PFSK-1 (cell line): ENCODE measurements at regions not wholly inside any gene's neighbourhood (a gene's known extent, or its start where the extent isn't known, plus 50 kb on each side); places are given as distances from the start of the nearest gene placed in this dataset.

Experiments
- FOXP2 ChIP-seq: optimal IDR thresholded peaks from 2 replicates; pipeline ENCODE3; 2011; ENCODE audit warnings: borderline replicate concordance, control low read depth, inconsistent platforms; ENCODE audit not compliant: insufficient read depth; ENCODE audit errors: extremely low read length, extremely low read depth
- POLR2AphosphoS5 ChIP-seq: IDR thresholded peaks from 2 replicates; pipeline ENCODE4 v1.6.1; 2012; ENCODE audit warnings: low read depth, mild to moderate bottlenecking, control low read depth, low read length, moderate library complexity
- REST ChIP-seq, 2 experiments: IDR thresholded peaks; 2 replicates each; pipeline versions ENCODE4 v1.6.1 to v1.8.0; 2011 to 2012; ENCODE audit warnings: low read depth in 2 of 2, low read length in 2 of 2, control low read depth in 1 of 2, inconsistent platforms in 1 of 2, mild to moderate bottlenecking in 1 of 2, moderate library complexity in 1 of 2; ENCODE audit not compliant: insufficient read depth in 1 of 2
- SIN3A ChIP-seq: IDR thresholded peaks from 2 replicates; pipeline ENCODE4 v1.6.1; 2012; ENCODE audit warnings: mild to moderate bottlenecking, low read length, moderate library complexity, borderline replicate concordance; ENCODE audit not compliant: insufficient read depth
- TAF1 ChIP-seq: IDR thresholded peaks from 2 replicates; pipeline ENCODE4 v1.6.1; 2012; ENCODE audit warnings: low read length, control low read depth, borderline replicate concordance; ENCODE audit not compliant: insufficient read depth

DNA sequence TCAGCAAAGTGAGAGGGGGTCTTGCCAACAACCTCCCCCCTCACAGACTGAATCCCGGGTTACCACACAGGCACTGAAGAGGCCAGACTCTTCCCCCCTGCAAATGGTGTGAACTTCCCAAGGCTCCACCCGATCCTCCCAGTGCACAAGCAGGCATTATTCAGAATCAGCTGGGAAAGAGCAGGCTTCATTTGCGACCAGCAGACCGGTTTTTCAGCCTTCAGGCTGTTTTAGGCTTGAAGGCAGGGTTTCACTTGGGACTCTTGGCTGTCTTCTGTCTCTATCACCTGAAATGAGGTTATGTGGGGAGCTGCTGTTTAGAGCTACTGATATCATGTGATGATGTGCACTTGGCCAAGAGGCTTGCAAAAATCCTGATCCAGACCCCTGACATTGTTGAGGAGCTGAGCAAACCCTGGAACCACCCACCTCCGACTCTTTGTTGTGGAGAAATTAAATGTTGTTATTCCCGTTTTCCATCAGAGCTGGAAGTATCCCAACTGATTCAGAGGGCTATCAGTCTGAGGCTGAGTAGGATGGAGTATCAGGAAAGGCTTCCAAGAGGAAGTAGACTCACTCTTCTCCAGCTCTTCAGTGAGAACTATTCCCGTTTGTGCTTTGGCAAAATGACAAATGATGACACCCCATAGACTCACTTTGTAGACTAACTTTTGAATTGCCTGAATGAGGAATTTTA, 63.3 kb upstream of the ZFR start:
- TF ChIP-seq SIN3A: no peak
- no peak for TF ChIP-seq POLR2AphosphoS5
- no peak for TF ChIP-seq REST (IDR thresholded peaks at IDR 0.05; ENCODE audit: insufficient read depth in 1 of 2, low read depth in 2 of 2, low read length in 2 of 2)
- TF ChIP-seq TAF1: no peak
- TF ChIP-seq FOXP2: no peak

DNA sequence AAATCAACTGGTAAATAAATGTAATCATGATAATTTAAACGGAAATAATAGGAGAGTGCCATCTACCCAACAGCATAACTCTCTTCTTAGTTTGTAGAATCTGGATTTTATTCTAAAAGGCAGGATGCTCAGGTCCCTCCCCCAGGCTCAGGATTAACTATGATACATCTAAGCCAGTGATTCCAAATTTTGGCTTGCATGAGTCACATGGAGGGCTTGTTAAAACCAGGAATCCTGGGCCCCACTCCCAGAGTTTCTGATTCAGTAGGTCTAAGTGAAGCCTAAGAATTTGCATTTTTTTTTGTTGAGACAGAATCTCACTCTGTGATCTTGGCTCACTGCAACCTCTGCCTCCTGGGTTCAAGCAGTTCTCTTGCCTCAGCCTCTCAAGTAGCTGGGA, 62.3 kb upstream of the ZFR start:
- TF ChIP-seq REST (IDR thresholded peaks at IDR 0.05; ENCODE audit: insufficient read depth in 1 of 2, low read depth in 2 of 2, low read length in 2 of 2) (no peak), SIN3A (no peak), TAF1 (no peak), FOXP2 (no peak), POLR2AphosphoS5 (no peak)

GRCh38 chr5:32506201-32506661, 61.7 kb upstream of the ZFR start:
- no peak for TF ChIP-seq FOXP2
- TF ChIP-seq TAF1: no peak

- TF ChIP-seq TAF1: no peak
- no peak for TF ChIP-seq SIN3A
- TF ChIP-seq POLR2AphosphoS5: no peak
- no peak for TF ChIP-seq REST (IDR thresholded peaks at IDR 0.05; ENCODE audit: insufficient read depth in 1 of 2, low read depth in 2 of 2, low read length in 2 of 2)
- TF ChIP-seq FOXP2: no peak
Measured at GRCh38 chr5:32505756-32506155, 61.2 kb upstream of the ZFR start.

DNA sequence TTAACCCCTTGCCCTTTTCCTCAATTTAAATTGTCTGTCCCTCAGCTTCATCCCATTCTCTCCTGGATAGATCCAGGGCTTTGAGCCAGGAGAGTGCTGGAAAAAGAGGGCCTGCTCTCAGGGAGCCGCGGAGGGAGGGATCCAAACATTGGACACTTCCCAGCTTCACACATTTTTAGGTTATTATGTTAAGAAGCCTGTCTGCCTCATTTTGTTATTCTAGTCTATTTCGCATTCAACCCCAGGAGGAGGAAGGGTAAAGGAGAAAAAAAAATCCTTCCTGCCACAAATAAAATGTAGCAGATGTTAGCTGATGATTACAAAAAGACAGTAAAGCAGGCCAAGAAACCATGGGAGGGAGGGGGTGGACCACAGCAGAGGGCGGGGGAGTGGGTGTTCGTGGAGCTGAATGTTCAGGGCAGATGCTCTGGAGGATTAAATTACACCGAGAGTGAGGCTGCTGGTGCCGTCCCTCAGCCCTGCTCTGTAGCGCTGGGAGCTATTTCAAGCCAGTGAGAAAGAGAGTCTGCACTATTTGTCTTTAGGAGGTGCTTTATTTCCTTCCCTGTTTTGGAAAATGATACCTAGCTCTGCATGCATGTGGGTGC, 60.6 kb upstream of the ZFR start:
- TF ChIP-seq POLR2AphosphoS5 (no peak), REST (IDR thresholded peaks at IDR 0.05; ENCODE audit: insufficient read depth in 1 of 2, low read depth in 2 of 2, low read length in 2 of 2) (0 out of 4 replicates have a peak, but pooled peaks of 1 of the 2 experiments have one; percentile 25), TAF1 (no peak), FOXP2 (peak; percentile 34), SIN3A (no peak)
